Karpas-422 (cell line): ENCODE measurements at regions not wholly inside any gene's neighbourhood (a gene's known extent, or its start where the extent isn't known, plus 50 kb on each side); places are given as distances from the start of the nearest gene placed in this dataset.
"Not testable (repeated sequence)": the region's sequence is repeated elsewhere in the genome, so short reads cannot be mapped to it uniquely, and the experiment has no call there.

Experiments used
- DNase-seq: peaks from one replicate; pipeline ENCODE4 v3.0.0-alpha.2; 2015
- H2AFZ ChIP-seq: fragments of 200-600 bp; sonication (generic); 2 replicates; pipeline ENCODE4 v1.6.1; 2014; ENCODE audit warnings: antibody characterized with exemption, low read length, mixed read lengths
- H3K27ac ChIP-seq: fragments of 200-600 bp; sonication (generic); 2 replicates; pipeline ENCODE4 v1.5.1; 2014; ENCODE audit warnings: mild to moderate bottlenecking, low read length, moderate library complexity
- H3K27me3 ChIP-seq: fragments of 200-600 bp; sonication (generic); 2 replicates; pipeline ENCODE4 v1.6.1; 2014; ENCODE audit warnings: low read length, mixed read lengths
- H3K36me3 ChIP-seq: fragments of 200-600 bp; sonication (generic); 2 replicates; pipeline ENCODE4 v1.6.1; 2014; ENCODE audit warnings: low read length, mixed read lengths; ENCODE audit not compliant: insufficient read depth
- H3K4me1 ChIP-seq: fragments of 200-600 bp; sonication (generic); 2 replicates; pipeline ENCODE4 v1.6.1; 2014; ENCODE audit warnings: mild to moderate bottlenecking, low read length, mixed read lengths
- H3K4me2 ChIP-seq: fragments of 200-600 bp; sonication (generic); 2 replicates; pipeline ENCODE4 v1.6.1; 2014; ENCODE audit warnings: low read length, low read depth, mild to moderate bottlenecking; ENCODE audit not compliant: poor library complexity, severe bottlenecking
- H3K4me3 ChIP-seq: fragments of 200-600 bp; sonication (generic); 2 replicates; pipeline ENCODE4 v1.5.1; 2014; ENCODE audit warnings: mild to moderate bottlenecking, antibody characterized with exemption, low read length, mixed read lengths
- H3K79me2 ChIP-seq: fragments of 200-600 bp; sonication (generic); 2 replicates; pipeline ENCODE4 v1.6.1; 2014; ENCODE audit warnings: mild to moderate bottlenecking, low read length, mixed read lengths
- H3K9ac ChIP-seq: fragments of 200-600 bp; sonication (generic); 2 replicates; pipeline ENCODE4 v1.6.0; 2014; ENCODE audit warnings: low read length
- H3K9me2 ChIP-seq: fragments of 200-600 bp; sonication (generic), shearing (Covaris generic); replicated peaks from 2 replicates; pipeline ENCODE4 v1.6.0; 2014; ENCODE audit warnings: mild to moderate bottlenecking, low read length, moderate library complexity; ENCODE audit not compliant: insufficient read depth
- H3K9me3 ChIP-seq: fragments of 300-700, 200-600 bp; sonication (generic); 2 replicates; pipeline ENCODE4 v1.6.1; 2014; ENCODE audit warnings: low read length, mixed read lengths
- H4K20me1 ChIP-seq: fragments of 200-600 bp; sonication (generic); 2 replicates; pipeline ENCODE4 v1.6.1; 2014; ENCODE audit warnings: mild to moderate bottlenecking, antibody characterized with exemption, low read length, low read depth; ENCODE audit not compliant: insufficient read depth

GRCh38 chr6:3916749-3917148 is 67.6 kb downstream of the FAM50B start:
- H4K20me1 ChIP-seq, H3K9me3 ChIP-seq, H3K9ac ChIP-seq, H3K4me2 ChIP-seq, DNase-seq, H3K9me2 ChIP-seq, H3K36me3 ChIP-seq, H3K4me3 ChIP-seq, H3K27ac ChIP-seq, H3K27me3 ChIP-seq, H3K79me2 ChIP-seq, H2AFZ ChIP-seq, H3K4me1 ChIP-seq: not testable (repeated sequence)

- no peak for DNase-seq
- H3K36me3 ChIP-seq = no peaks in the 10 kb centered on the region
- H3K27ac ChIP-seq = no peak overlapping the region
- no peaks in the 10 kb centered on the region for H4K20me1 ChIP-seq
- no peaks in the 10 kb centered on the region for H3K27me3 ChIP-seq
- H3K9me3 ChIP-seq = no peaks in the 10 kb centered on the region
- peaks cover 9% of the 10 kb centered on the region for H3K4me1 ChIP-seq
- H2AFZ ChIP-seq = no peak overlapping the region
- H3K4me2 ChIP-seq = no peak overlapping the region
- H3K9me2 ChIP-seq = no peaks in the 10 kb centered on the region
- no peak overlapping the region for H3K4me3 ChIP-seq
- H3K9ac ChIP-seq = no peak overlapping the region
- H3K79me2 ChIP-seq = no peaks in the 10 kb centered on the region
Measured at GRCh38 chr6:3918469-3918868, 69.3 kb downstream of the FAM50B start.

- DNase-seq = no peak
- no peaks in the 10 kb centered on the region for H3K9me3 ChIP-seq
- no peak overlapping the region for H3K4me2 ChIP-seq
Measured at GRCh38 chr6:3919130-3919628, 70.0 kb downstream of the FAM50B start.

GRCh38 chr6:3919849-3920248 is 70.7 kb downstream of the FAM50B start:
- Histone ChIP-seq H3K4me3 (no peak overlapping the region), H2AFZ (no peak overlapping the region), H3K27ac (no peak overlapping the region), H3K9me2 (no peaks in the 10 kb centered on the region), H4K20me1 (no peaks in the 10 kb centered on the region), H3K4me2 (no peak overlapping the region), H3K79me2 (no peaks in the 10 kb centered on the region), H3K36me3 (no peaks in the 10 kb centered on the region), H3K4me1 (peaks cover 9% of the 10 kb centered on the region), H3K27me3 (no peaks in the 10 kb centered on the region), H3K9ac (no peak overlapping the region), H3K9me3 (no peaks in the 10 kb centered on the region)
- DNase-seq = no peak

More at GRCh38 chr6:3919130-3919628, 70.0 kb downstream of the FAM50B start:
- Histone ChIP-seq H3K4me1 (peaks cover 9% of the 10 kb centered on the region), H3K27ac (no peak overlapping the region), H3K36me3 (no peaks in the 10 kb centered on the region), H3K27me3 (no peaks in the 10 kb centered on the region), H2AFZ (no peak overlapping the region), H3K4me3 (no peak overlapping the region), H3K9ac (no peak overlapping the region), H3K79me2 (no peaks in the 10 kb centered on the region), H3K9me2 (no peaks in the 10 kb centered on the region), H4K20me1 (no peaks in the 10 kb centered on the region)

- H3K27me3 ChIP-seq = no peaks in the 10 kb centered on the region
- no peak for DNase-seq
- no peaks in the 10 kb centered on the region for H4K20me1 ChIP-seq
- no peak overlapping the region for H3K9ac ChIP-seq
- no peaks in the 10 kb centered on the region for H3K9me3 ChIP-seq
- H3K4me3 ChIP-seq = no peak overlapping the region
- H3K4me2 ChIP-seq = no peak overlapping the region
- H3K79me2 ChIP-seq = no peaks in the 10 kb centered on the region
- peaks cover 9% of the 10 kb centered on the region for H3K4me1 ChIP-seq
- no peak overlapping the region for H2AFZ ChIP-seq
- no peaks in the 10 kb centered on the region for H3K9me2 ChIP-seq
- H3K27ac ChIP-seq = no peak overlapping the region
- no peaks in the 10 kb centered on the region for H3K36me3 ChIP-seq
Measured at GRCh38 chr6:3920321-3920720, 71.1 kb downstream of the FAM50B start.

GRCh38 chr6:3921663-3922062 is 72.5 kb downstream of the FAM50B start:
- H3K9ac ChIP-seq = no peak overlapping the region
- H3K36me3 ChIP-seq = no peaks in the 10 kb centered on the region
- no peaks in the 10 kb centered on the region for H3K27me3 ChIP-seq
- no peaks in the 10 kb centered on the region for H3K9me3 ChIP-seq
- no peak overlapping the region for H2AFZ ChIP-seq
- H4K20me1 ChIP-seq = no peaks in the 10 kb centered on the region
- no peaks in the 10 kb centered on the region for H3K79me2 ChIP-seq
- peaks cover 9% of the 10 kb centered on the region for H3K4me1 ChIP-seq
- no peak overlapping the region for H3K4me3 ChIP-seq
- H3K9me2 ChIP-seq = no peaks in the 10 kb centered on the region
- DNase-seq = no peak
- H3K27ac ChIP-seq = no peak overlapping the region
- H3K4me2 ChIP-seq = no peak overlapping the region

GRCh38 chr6:3922619-3923018 is 73.4 kb downstream of the FAM50B start:
- not testable (repeated sequence) for H3K4me3 ChIP-seq, H3K9me2 ChIP-seq, H3K27me3 ChIP-seq

GRCh38 chr6:3925223-3926149 is 76.3 kb downstream of the FAM50B start:
- H3K4me1 ChIP-seq, DNase-seq, H3K27ac ChIP-seq, H3K9ac ChIP-seq, H2AFZ ChIP-seq, H3K9me3 ChIP-seq, H3K9me2 ChIP-seq, H3K27me3 ChIP-seq, H4K20me1 ChIP-seq, H3K79me2 ChIP-seq, H3K4me3 ChIP-seq, H3K36me3 ChIP-seq, H3K4me2 ChIP-seq: not testable (repeated sequence)

More at GRCh38 chr6:3922619-3923018, 73.4 kb downstream of the FAM50B start:
- H4K20me1 ChIP-seq, DNase-seq, H3K4me2 ChIP-seq, H3K27ac ChIP-seq, H3K36me3 ChIP-seq, H3K9me3 ChIP-seq, H3K79me2 ChIP-seq, H3K9ac ChIP-seq, H3K4me1 ChIP-seq, H2AFZ ChIP-seq: not testable (repeated sequence)
